SK-N-SH treated with all-trans-retinoic acid at 6 μM for 48 hours (cell line): ENCODE measurements at regions not wholly inside any gene's neighbourhood (a gene's known extent, or its start where the extent isn't known, plus 50 kb on each side); places are given as distances from the start of the nearest gene placed in this dataset.

ENCODE experiments used
- ATAC-seq: fragments of 200-7000 bp; cut with Tn5 transposase; 3 replicates; pipeline ENCODE4 v1.9.1; 2020; ENCODE audit warnings: mild to moderate bottlenecking, moderate library complexity
- ARNTL ChIP-seq: fragments of 450-650 bp; formaldehyde crosslinking; IDR thresholded peaks from 2 replicates; pipeline ENCODE4 v1.5.0; 2020; ENCODE audit warnings: low read depth, mild to moderate bottlenecking, moderate library complexity, borderline replicate concordance
- BACH2 ChIP-seq: fragments of 250-450 bp; sonication (Bioruptor Pico); IDR thresholded peaks from 2 replicates; pipeline ENCODE4 v1.9.0; 2021; ENCODE audit warnings: mild to moderate bottlenecking, borderline replicate concordance
- CSDC2 ChIP-seq: fragments of 250-450 bp; sonication (Bioruptor Pico); IDR thresholded peaks from 2 replicates; pipeline ENCODE4 v1.5.0; 2020; ENCODE audit warnings: mild to moderate bottlenecking, moderate library complexity
- ESRRG ChIP-seq: fragments of 250-450 bp; sonication (Bioruptor Pico); IDR thresholded peaks from 2 replicates; pipeline ENCODE4 v1.6.1; 2021; ENCODE audit warnings: mild to moderate bottlenecking
- OSR1 ChIP-seq: fragments of 250-450 bp; sonication (Bioruptor Pico); IDR thresholded peaks from 2 replicates; pipeline ENCODE4 v1.8.0; 2022; ENCODE audit warnings: moderate library complexity, mild to moderate bottlenecking, inconsistent platforms
- PPARA ChIP-seq: fragments of 250-450 bp; sonication (Bioruptor Pico); IDR thresholded peaks from 2 replicates; pipeline ENCODE4 v1.5.0; 2020; ENCODE audit warnings: mild to moderate bottlenecking, borderline replicate concordance
- RARB ChIP-seq: fragments of 250-450 bp; sonication (Bioruptor Pico); IDR thresholded peaks from 2 replicates; pipeline ENCODE4 v1.8.0; 2021; ENCODE audit warnings: mild to moderate bottlenecking, moderate library complexity
- TCF4 ChIP-seq: fragments of 250-450 bp; sonication (Bioruptor Pico); IDR thresholded peaks from 2 replicates; pipeline ENCODE4 v1.8.0; 2021; ENCODE audit warnings: mild to moderate bottlenecking, moderate library complexity, borderline replicate concordance
- TOX ChIP-seq: fragments of 250-450 bp; sonication (Bioruptor Pico); IDR thresholded peaks from 2 replicates; pipeline ENCODE4 v1.8.0; 2021; ENCODE audit warnings: mild to moderate bottlenecking, moderate library complexity, borderline replicate concordance
- ZC3H10 ChIP-seq: fragments of 250-450 bp; sonication (Bioruptor Pico); IDR thresholded peaks from 2 replicates; pipeline ENCODE4 v1.5.1; 2021; ENCODE audit warnings: mild to moderate bottlenecking, moderate library complexity
- ZFP3 ChIP-seq: fragments of 250-450 bp; sonication (Bioruptor Pico); IDR thresholded peaks from 2 replicates; pipeline ENCODE4 v1.5.0; 2020; ENCODE audit warnings: mild to moderate bottlenecking, moderate library complexity
- ZFP30 ChIP-seq: fragments of 450-650 bp; formaldehyde crosslinking; IDR thresholded peaks from 2 replicates; pipeline ENCODE4 v1.5.0; 2022; ENCODE audit warnings: mild to moderate bottlenecking, moderate library complexity
- ZNF565 ChIP-seq: fragments of 450-650 bp; formaldehyde crosslinking; conservative IDR thresholded peaks from 2 replicates; pipeline ENCODE4 v1.5.0; 2020; ENCODE audit warnings: low read depth, mild to moderate bottlenecking, moderate library complexity
- ZNF70 ChIP-seq: fragments of 450-650 bp; formaldehyde crosslinking; IDR thresholded peaks from 2 replicates; pipeline ENCODE4 v1.5.0; 2020; ENCODE audit warnings: mild to moderate bottlenecking, moderate library complexity
- ZNF8 ChIP-seq: fragments of 450-650 bp; formaldehyde crosslinking; IDR thresholded peaks from 2 replicates; pipeline ENCODE4 v1.5.0; 2020; ENCODE audit warnings: mild to moderate bottlenecking, moderate library complexity
- TF ChIP-seq, protein P1 (sequence below): fragments of 250-450 bp; sonication (Bioruptor Pico); IDR thresholded peaks from 2 replicates; pipeline ENCODE4 v1.5.1; 2020; ENCODE audit warnings: low read depth, mild to moderate bottlenecking, moderate library complexity
- TF ChIP-seq, protein P2 (sequence below): fragments of 250-450 bp; sonication (Bioruptor Pico); IDR thresholded peaks from 2 replicates; pipeline ENCODE4 v1.8.0; 2020; ENCODE audit warnings: mild to moderate bottlenecking, moderate library complexity, borderline replicate concordance
- TF ChIP-seq, protein P3 (sequence below): fragments of 250-450 bp; sonication (Bioruptor Pico); IDR thresholded peaks from 2 replicates; pipeline ENCODE4 v1.8.0; 2021; ENCODE audit warnings: low read depth, mild to moderate bottlenecking, moderate library complexity, borderline replicate concordance
- TF ChIP-seq, protein P4 (sequence below): fragments of 250-450 bp; sonication (Bioruptor Pico); IDR thresholded peaks from 2 replicates; pipeline ENCODE4 v1.5.0; 2020; ENCODE audit warnings: mild to moderate bottlenecking, moderate library complexity

GRCh38 chr3:166810741-166811445 lies 569.2 kb downstream of the ZBBX start (continued):
- TF ChIP-seq, protein P1, sequence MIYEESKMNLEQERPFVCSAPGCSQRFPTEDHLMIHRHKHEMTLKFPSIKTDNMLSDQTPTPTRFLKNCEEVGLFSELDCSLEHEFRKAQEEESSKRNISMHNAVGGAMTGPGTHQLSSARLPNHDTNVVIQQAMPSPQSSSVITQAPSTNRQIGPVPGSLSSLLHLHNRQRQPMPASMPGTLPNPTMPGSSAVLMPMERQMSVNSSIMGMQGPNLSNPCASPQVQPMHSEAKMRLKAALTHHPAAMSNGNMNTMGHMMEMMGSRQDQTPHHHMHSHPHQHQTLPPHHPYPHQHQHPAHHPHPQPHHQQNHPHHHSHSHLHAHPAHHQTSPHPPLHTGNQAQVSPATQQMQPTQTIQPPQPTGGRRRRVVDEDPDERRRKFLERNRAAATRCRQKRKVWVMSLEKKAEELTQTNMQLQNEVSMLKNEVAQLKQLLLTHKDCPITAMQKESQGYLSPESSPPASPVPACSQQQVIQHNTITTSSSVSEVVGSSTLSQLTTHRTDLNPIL = no peak

DNA sequence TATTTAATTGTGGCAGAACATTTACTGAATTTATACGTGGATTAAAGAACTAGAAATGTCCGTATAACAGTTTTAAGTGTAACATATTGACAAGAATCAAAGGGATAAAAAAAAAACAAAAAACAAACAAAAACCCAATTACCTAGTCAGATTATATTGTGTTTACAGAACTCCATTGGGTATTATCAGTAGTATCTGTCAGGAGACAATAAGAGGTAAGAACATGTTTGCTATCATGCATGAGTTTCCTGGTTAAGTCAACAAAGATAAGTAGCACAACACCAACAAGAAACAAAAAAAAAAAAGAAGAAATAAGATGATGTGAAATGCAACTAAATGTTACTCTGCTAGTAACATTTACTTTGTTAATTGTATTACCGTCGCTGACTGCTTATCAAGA lies 570.6 kb downstream of the ZBBX start:
- no peak for ATAC-seq

DNA sequence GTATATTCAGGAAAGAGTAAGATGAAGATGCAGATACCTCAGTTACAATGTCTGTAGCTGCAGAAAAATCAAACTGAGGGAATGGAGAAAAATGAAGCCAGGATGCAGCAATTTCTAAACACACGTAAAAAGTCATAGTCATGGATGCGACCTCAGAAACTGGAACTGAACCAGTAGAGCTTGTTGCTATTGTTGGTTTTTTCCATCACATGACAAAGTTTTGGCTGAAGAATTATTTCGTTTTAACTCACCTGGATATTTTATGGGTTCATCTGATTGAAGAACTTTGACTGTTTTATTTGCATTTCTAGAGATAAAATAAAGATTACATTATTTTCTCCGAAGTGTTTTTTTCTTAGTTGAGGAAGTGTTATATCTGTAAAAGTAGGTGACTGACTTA lies 591.2 kb downstream of the ZBBX start:
- no peak for ATAC-seq
- TF ChIP-seq, protein P2, sequence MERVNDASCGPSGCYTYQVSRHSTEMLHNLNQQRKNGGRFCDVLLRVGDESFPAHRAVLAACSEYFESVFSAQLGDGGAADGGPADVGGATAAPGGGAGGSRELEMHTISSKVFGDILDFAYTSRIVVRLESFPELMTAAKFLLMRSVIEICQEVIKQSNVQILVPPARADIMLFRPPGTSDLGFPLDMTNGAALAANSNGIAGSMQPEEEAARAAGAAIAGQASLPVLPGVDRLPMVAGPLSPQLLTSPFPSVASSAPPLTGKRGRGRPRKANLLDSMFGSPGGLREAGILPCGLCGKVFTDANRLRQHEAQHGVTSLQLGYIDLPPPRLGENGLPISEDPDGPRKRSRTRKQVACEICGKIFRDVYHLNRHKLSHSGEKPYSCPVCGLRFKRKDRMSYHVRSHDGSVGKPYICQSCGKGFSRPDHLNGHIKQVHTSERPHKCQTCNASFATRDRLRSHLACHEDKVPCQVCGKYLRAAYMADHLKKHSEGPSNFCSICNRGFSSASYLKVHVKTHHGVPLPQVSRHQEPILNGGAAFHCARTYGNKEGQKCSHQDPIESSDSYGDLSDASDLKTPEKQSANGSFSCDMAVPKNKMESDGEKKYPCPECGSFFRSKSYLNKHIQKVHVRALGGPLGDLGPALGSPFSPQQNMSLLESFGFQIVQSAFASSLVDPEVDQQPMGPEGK (CRISPR knock-in tag) = no peak
- no peak for TF ChIP-seq ZC3H10 (CRISPR knock-in tag)
- no peak for TF ChIP-seq RARB (CRISPR knock-in tag)
- TF ChIP-seq, protein P3, sequence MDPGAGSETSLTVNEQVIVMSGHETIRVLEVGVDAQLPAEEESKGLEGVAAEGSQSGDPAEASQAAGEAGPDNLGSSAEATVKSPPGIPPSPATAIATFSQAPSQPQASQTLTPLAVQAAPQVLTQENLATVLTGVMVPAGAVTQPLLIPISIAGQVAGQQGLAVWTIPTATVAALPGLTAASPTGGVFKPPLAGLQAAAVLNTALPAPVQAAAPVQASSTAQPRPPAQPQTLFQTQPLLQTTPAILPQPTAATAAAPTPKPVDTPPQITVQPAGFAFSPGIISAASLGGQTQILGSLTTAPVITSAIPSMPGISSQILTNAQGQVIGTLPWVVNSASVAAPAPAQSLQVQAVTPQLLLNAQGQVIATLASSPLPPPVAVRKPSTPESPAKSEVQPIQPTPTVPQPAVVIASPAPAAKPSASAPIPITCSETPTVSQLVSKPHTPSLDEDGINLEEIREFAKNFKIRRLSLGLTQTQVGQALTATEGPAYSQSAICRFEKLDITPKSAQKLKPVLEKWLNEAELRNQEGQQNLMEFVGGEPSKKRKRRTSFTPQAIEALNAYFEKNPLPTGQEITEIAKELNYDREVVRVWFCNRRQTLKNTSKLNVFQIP (CRISPR knock-in tag) = no peak
- TF ChIP-seq, all 23 proteins: peak for 0

More for the DNA sequence above, 570.6 kb downstream of the ZBBX start:
- no peak for TF ChIP-seq CSDC2 (CRISPR knock-in tag)
- TF ChIP-seq ZC3H10 (CRISPR knock-in tag) = no peak
- TF ChIP-seq ZFP3 = no peak
- TF ChIP-seq RARB (CRISPR knock-in tag) = no peak
- no peak for TF ChIP-seq TOX (CRISPR knock-in tag)

DNA sequence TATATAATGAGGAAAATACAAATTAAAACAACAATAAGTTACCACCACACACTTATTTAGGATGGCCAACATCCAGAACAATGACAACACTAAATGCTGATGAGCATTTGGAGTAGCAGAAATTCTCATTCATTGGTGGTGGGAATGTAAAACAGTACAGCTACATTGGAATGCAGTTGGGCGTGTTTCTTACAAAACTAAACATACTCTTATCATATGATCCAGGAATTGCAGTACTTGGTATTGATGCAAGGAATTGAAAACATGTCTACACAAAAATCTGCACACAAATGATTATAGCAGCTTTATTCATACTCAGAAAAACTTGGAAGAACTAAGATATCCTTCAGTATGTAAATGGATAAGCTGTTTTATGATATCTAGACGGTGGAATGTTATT lies 594.2 kb downstream of the ZBBX start:
- no peak for TF ChIP-seq BACH2 (CRISPR knock-in tag)
- ATAC-seq = no peak

GRCh38 chr3:166783206-166783605 lies 596.9 kb downstream of the ZBBX start:
- ATAC-seq = no peak
- TF ChIP-seq, protein P1 = no peak
- no peak for TF ChIP-seq ZNF8 (CRISPR knock-in tag)
- no peak for TF ChIP-seq PPARA (CRISPR knock-in tag)
- TF ChIP-seq ARNTL (CRISPR knock-in tag) = no peak
- TF ChIP-seq ZFP30 (CRISPR knock-in tag) = no peak
- no peak for TF ChIP-seq ZNF565 (CRISPR knock-in tag)
- TF ChIP-seq TCF4 = no peak
- TF ChIP-seq ZNF70 (CRISPR knock-in tag) = no peak
- no peak for TF ChIP-seq OSR1
- no peak for TF ChIP-seq BACH2 (CRISPR knock-in tag)
- TF ChIP-seq, all 23 proteins: peak for 0

DNA sequence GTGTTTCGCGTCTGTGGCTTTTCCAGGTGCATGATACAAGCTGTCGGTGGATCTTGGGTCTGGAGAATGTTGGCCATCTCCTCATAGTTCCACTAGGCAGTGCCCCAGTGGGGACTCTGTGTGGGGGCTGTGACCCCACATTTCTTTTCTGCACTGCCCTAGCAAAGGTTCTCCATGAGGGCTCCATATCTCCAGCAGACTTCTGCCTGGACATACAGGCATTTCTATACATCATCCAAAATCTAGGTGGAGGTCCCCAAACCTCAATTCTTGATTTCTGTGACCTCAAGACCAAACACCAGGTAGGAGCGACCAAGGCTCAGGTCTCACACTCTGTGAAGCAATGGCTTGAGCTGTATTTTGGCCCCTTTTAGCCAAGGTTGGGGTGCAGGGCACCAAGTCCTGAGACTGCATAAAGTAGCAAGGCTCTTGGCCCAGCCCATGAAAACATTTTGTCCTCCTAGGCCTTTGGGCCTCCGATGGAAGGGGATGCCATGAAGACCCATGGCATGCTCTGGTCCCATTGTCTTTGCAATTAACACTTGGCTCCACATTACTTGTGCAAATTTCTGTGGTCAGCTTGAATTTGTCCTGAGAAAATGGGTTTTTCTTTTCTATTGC lies 615.3 kb downstream of the ZBBX start:
- ATAC-seq = no peak
- TF ChIP-seq, protein P3 (CRISPR knock-in tag) = no peak
- no peak for TF ChIP-seq ESRRG (CRISPR knock-in tag)
- TF ChIP-seq, protein P1 = no peak
- no peak for TF ChIP-seq TOX (CRISPR knock-in tag)
- no peak for TF ChIP-seq PPARA (CRISPR knock-in tag)
- no peak for TF ChIP-seq ZFP30 (CRISPR knock-in tag)
- TF ChIP-seq, protein P4, sequence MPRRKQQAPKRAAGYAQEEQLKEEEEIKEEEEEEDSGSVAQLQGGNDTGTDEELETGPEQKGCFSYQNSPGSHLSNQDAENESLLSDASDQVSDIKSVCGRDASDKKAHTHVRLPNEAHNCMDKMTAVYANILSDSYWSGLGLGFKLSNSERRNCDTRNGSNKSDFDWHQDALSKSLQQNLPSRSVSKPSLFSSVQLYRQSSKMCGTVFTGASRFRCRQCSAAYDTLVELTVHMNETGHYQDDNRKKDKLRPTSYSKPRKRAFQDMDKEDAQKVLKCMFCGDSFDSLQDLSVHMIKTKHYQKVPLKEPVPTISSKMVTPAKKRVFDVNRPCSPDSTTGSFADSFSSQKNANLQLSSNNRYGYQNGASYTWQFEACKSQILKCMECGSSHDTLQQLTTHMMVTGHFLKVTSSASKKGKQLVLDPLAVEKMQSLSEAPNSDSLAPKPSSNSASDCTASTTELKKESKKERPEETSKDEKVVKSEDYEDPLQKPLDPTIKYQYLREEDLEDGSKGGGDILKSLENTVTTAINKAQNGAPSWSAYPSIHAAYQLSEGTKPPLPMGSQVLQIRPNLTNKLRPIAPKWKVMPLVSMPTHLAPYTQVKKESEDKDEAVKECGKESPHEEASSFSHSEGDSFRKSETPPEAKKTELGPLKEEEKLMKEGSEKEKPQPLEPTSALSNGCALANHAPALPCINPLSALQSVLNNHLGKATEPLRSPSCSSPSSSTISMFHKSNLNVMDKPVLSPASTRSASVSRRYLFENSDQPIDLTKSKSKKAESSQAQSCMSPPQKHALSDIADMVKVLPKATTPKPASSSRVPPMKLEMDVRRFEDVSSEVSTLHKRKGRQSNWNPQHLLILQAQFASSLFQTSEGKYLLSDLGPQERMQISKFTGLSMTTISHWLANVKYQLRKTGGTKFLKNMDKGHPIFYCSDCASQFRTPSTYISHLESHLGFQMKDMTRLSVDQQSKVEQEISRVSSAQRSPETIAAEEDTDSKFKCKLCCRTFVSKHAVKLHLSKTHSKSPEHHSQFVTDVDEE (CRISPR knock-in tag) = no peak
- TF ChIP-seq ZNF565 (CRISPR knock-in tag) = no peak
